WTC11 (cell line): ENCODE measurements at regions not wholly inside any gene's neighbourhood (a gene's known extent, or its start where the extent isn't known, plus 50 kb on each side); places are given as distances from the start of the nearest gene placed in this dataset.

Experiments
- ATAC-seq: fragments of 200-7000 bp; cut with Tn5 transposase; 2 replicates; pipeline ENCODE4 v1.10.0; 2021; ENCODE audit warnings: mild to moderate bottlenecking, moderate library complexity
- CTCF ChIA-PET: fragments of 300-600 bp; sonication (Branson Sonifier 250); formaldehyde crosslinking; loops from one replicate; lab custom pipeline; 2021; ENCODE audit warnings: antibody characterized with exemption; lab: Charles Lee
- POLR2A ChIA-PET: fragments of 350-600 bp; sonication (Branson Sonifier 250); formaldehyde crosslinking; loops from one replicate; lab custom pipeline; 2021; ENCODE audit warnings: antibody characterized with exemption; lab: Charles Lee
- DNase-seq: peaks from one replicate; pipeline ENCODE4 v3.0.0; 2021; ENCODE audit warnings: low spot score
- H3K27ac Mint-ChIP-seq: 2 replicates; pipeline ENCODE4 v1.8.0; 2021; ENCODE audit warnings: mixed read lengths
- H3K27me3 Mint-ChIP-seq: 2 replicates; pipeline ENCODE4 v1.8.0; 2021; ENCODE audit warnings: low read depth, mild to moderate bottlenecking, moderate library complexity, mixed read lengths
- H3K36me3 Mint-ChIP-seq: 2 replicates; pipeline ENCODE4 v1.8.0; 2021; ENCODE audit warnings: mixed read lengths
- H3K4me1 Mint-ChIP-seq: 2 replicates; pipeline ENCODE4 v1.8.0; 2022; ENCODE audit warnings: mixed read lengths
- H3K4me3 Mint-ChIP-seq: 2 replicates; pipeline ENCODE4 v1.8.0; 2021; ENCODE audit warnings: mild to moderate bottlenecking, moderate library complexity, mixed read lengths
- H3K9me3 Mint-ChIP-seq: 2 replicates; pipeline ENCODE4 v1.8.0; 2021; ENCODE audit warnings: mixed read lengths
- AR ChIP-seq: fragments of 250-450 bp; sonication (Bioruptor Pico); IDR thresholded peaks from 2 replicates; pipeline ENCODE4 v1.9.0; 2021; ENCODE audit warnings: mild to moderate bottlenecking
- ARID4B ChIP-seq: sonication (generic); formaldehyde crosslinking; IDR thresholded peaks from 2 replicates; pipeline ENCODE4 v1.8.0; 2023; ENCODE audit warnings: missing genetic modification reagents, mild to moderate bottlenecking, borderline replicate concordance
- GRHL2 ChIP-seq: fragments of 250-450 bp; sonication (Bioruptor Pico); IDR thresholded peaks from 2 replicates; pipeline ENCODE4 v1.8.0; 2022; ENCODE audit warnings: mild to moderate bottlenecking, moderate library complexity; ENCODE audit not compliant: insufficient replicate concordance, severe bottlenecking
- OVOL2 ChIP-seq: fragments of 250-450 bp; sonication (Bioruptor Pico); IDR thresholded peaks from 2 replicates; pipeline ENCODE4 v1.9.0; 2021; ENCODE audit warnings: mild to moderate bottlenecking, borderline replicate concordance
- RORB ChIP-seq: fragments of 250-450 bp; sonication (Bioruptor Pico); IDR thresholded peaks from 2 replicates; pipeline ENCODE4 v1.9.0; 2021; ENCODE audit warnings: mild to moderate bottlenecking
- SOX15 ChIP-seq: fragments of 250-450 bp; sonication (Bioruptor Pico); IDR thresholded peaks from 2 replicates; pipeline ENCODE4 v1.9.0; 2021; ENCODE audit warnings: mild to moderate bottlenecking
- TEAD1 ChIP-seq: sonication (generic); formaldehyde crosslinking; IDR thresholded peaks from 2 replicates; pipeline ENCODE4 v1.8.0; 2022; ENCODE audit warnings: mild to moderate bottlenecking, missing genetic modification reagents
- ZBTB21 ChIP-seq: sonication (generic); formaldehyde crosslinking; IDR thresholded peaks from 2 replicates; pipeline ENCODE4 v1.8.1; 2023; ENCODE audit warnings: mild to moderate bottlenecking, missing genetic modification reagents, borderline replicate concordance
- ZBTB43 ChIP-seq: sonication (generic); formaldehyde crosslinking; IDR thresholded peaks from 2 replicates; pipeline ENCODE4 v1.8.1; 2023; ENCODE audit warnings: mild to moderate bottlenecking, missing genetic modification reagents
- ZMAT4 ChIP-seq: fragments of 250-450 bp; sonication (Bioruptor Pico); IDR thresholded peaks from 2 replicates; pipeline ENCODE4 v1.9.0; 2021; ENCODE audit warnings: mild to moderate bottlenecking
- ZNF532 ChIP-seq: fragments of 250-450 bp; sonication (Bioruptor Pico); IDR thresholded peaks from 2 replicates; pipeline ENCODE4 v1.9.0; 2021; ENCODE audit warnings: mild to moderate bottlenecking, borderline replicate concordance
- ZNF671 ChIP-seq: fragments of 250-450 bp; sonication (Bioruptor Pico); IDR thresholded peaks from 2 replicates; pipeline ENCODE4 v1.8.0; 2021; ENCODE audit warnings: mild to moderate bottlenecking

- TF ChIP-seq ZMAT4 (no peak), TEAD1 (CRISPR knock-in tag) (no peak), OVOL2 (CRISPR knock-in tag) (no peak), ZNF671 (CRISPR knock-in tag) (no peak), ZBTB21 (CRISPR knock-in tag) (no peak), ARID4B (CRISPR knock-in tag) (no peak), RORB (CRISPR knock-in tag) (no peak), GRHL2 (CRISPR knock-in tag) (no peak), AR (CRISPR knock-in tag) (no peak)
These were observed 191.3 kb downstream of the TGFB2 start (continued) for GRCh38 chr1:218536296-218536986.

- H3K36me3 Mint-ChIP-seq, result no peaks in the 10 kb centered on the region
- CTCF ChIA-PET, result no interaction called here
- DNase-seq (no peak), ATAC-seq (no peak)
- no peak for TF ChIP-seq ZNF532
- no peak for TF ChIP-seq ZBTB43 (CRISPR knock-in tag)
- TF ChIP-seq TEAD1 (CRISPR knock-in tag), result no peak
- no peak for TF ChIP-seq SOX15 (CRISPR knock-in tag)
- peaks cover 4% of the 10 kb centered on the region for H3K9me3 Mint-ChIP-seq
- no peak overlapping the region for H3K27ac Mint-ChIP-seq
- no peaks in the 10 kb centered on the region; the same call in 1 of the 2 replicates for H3K27me3 Mint-ChIP-seq
- POLR2A ChIA-PET, result interaction anchor here (0.5 kb wide), 1 partner anchor 306 kb away, joined by 6 read pairs; no protein-coding TSS in a partner anchor
- peaks cover 12% of the 10 kb centered on the region for H3K4me1 Mint-ChIP-seq
- H3K4me3 Mint-ChIP-seq, result no peak overlapping the region
These were observed 192.2 kb downstream of the TGFB2 start for GRCh38 chr1:218537122-218537913.
